Hematopoietic multipotent progenitor cell treated with erythropoietin and hydrocortisone succinate and interleukin-3 and kit ligand, for 15 days (in vitro differentiated cells): ENCODE measurements at regions not wholly inside any gene's neighbourhood (a gene's known extent, or its start where the extent isn't known, plus 50 kb on each side); places are given as distances from the start of the nearest gene placed in this dataset.
"Not testable (repeated sequence)": the region's sequence is repeated elsewhere in the genome, so short reads cannot be mapped to it uniquely, and the experiment has no call there.

Experiments
- DNase-seq: peaks from one replicate; pipeline ENCODE4 v3.0.0-alpha.2; 2015; ENCODE audit warnings: low spot score

- not testable (repeated sequence) for DNase-seq
These were observed 86.6 kb upstream of the ZWINT start for GRCh38 chr10:56447613-56448012.

GRCh38 chr10:56441337-56441736 lies 80.3 kb upstream of the ZWINT start:
- DNase-seq = not testable (repeated sequence)
